ENCODE measurements at regions not wholly inside any gene's neighbourhood (a gene's known extent, or its start where the extent isn't known, plus 50 kb on each side); places are given as distances from the start of the nearest gene placed in this dataset.

DNA sequence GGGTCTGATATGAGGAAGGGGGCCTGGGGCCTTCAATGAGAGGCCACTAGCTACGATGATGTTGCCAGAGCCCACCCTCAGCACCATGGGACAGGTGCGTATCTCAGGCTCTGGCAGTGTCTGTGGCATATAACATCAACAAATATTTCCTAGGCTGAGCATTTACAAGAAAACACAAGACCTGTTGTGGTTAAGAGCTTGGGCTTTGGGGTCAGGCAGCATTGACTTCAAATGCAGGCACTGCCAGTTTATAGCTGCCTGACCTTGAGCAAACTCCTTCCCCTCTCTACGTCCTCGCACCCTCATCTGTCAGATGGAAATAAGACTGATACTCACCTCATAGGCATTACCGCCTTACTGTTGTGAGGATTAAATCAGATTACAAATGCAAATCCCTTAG is 156.0 kb downstream of the KATNAL1 start:
- WGBS, 2 donors, result 67 to 70% methylated on average over 5 of the region's 5 CpGs
- TF ChIP-seq EP300 (IDR thresholded peaks at IDR 0.05) (no peak), POLR2A (IDR thresholded peaks at IDR 0.05) (no peak)
- TF ChIP-seq, protein P1, sequence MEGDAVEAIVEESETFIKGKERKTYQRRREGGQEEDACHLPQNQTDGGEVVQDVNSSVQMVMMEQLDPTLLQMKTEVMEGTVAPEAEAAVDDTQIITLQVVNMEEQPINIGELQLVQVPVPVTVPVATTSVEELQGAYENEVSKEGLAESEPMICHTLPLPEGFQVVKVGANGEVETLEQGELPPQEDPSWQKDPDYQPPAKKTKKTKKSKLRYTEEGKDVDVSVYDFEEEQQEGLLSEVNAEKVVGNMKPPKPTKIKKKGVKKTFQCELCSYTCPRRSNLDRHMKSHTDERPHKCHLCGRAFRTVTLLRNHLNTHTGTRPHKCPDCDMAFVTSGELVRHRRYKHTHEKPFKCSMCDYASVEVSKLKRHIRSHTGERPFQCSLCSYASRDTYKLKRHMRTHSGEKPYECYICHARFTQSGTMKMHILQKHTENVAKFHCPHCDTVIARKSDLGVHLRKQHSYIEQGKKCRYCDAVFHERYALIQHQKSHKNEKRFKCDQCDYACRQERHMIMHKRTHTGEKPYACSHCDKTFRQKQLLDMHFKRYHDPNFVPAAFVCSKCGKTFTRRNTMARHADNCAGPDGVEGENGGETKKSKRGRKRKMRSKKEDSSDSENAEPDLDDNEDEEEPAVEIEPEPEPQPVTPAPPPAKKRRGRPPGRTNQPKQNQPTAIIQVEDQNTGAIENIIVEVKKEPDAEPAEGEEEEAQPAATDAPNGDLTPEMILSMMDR (IDR thresholded peaks at IDR 0.05), result no peak
- H3K4me3 ChIP-seq, result no peak overlapping the region
- DNase-seq (ENCODE audit: low spot score in 2 of 2), result no peak
- H3K9me3 ChIP-seq, result no peaks in the 10 kb centered on the region
- H3K4me1 ChIP-seq, result no peaks in the 10 kb centered on the region
- H3K27me3 ChIP-seq, result no peaks in the 10 kb centered on the region
- H3K27ac ChIP-seq, result no peak overlapping the region
- no peaks in the 10 kb centered on the region for H3K36me3 ChIP-seq

DNA sequence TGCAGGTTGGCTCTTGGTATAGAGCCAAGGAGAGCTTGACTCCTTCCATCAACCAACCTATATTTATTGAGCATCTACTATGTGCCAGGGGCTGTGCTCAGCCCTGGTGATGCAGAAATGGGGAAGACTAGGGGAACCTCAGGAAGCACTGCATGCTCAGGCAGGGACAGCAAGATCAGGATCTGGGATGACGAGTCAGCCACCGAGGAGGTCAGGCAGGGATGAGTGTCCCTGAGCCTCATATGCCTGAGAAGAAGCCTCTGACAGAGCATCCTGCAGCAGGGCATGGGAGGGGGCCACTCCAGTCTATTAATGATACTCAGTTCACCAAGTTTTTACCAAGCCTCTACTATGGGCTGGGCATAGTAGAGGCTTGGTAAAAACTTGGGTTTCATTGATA is 158.1 kb downstream of the KATNAL1 start:
- Histone ChIP-seq H3K27ac (no peak overlapping the region), H3K9me3 (peaks cover 0 to under 1% (median 0%) of the 10 kb centered on the region in 4 donors), H3K4me3 (no peak overlapping the region), H3K4me1 (no peaks in the 10 kb centered on the region), H3K27me3 (no peaks in the 10 kb centered on the region), H3K36me3 (no peaks in the 10 kb centered on the region)
- 100% methylated on average over 2 of the region's 2 CpGs for WGBS, 2 donors
- TF ChIP-seq POLR2A (IDR thresholded peaks at IDR 0.05) (no peak), EP300 (IDR thresholded peaks at IDR 0.05) (no peak)
- TF ChIP-seq, protein P1 (IDR thresholded peaks at IDR 0.05), result no peak
- no peak for DNase-seq (ENCODE audit: low spot score in 2 of 2)

DNA sequence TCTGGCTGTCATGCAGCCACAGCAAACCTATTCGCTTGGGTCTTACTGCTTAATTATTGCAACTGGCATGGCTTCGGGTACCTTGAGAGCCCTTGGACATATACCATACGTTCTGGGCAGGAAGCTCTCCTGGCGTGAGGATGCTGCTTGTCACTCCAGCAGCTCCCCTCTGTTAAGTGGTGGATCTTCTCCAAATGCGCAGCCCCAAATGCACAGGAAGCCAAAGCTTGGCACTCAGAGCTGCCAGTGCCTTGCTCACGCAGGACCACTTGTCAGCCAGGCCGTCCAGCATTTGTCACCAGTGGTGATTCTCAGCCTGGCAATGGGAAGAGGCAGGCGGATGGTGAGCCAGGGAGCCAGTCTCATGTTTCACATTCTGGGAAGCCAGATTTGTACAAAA is 158.6 kb downstream of the KATNAL1 start:
- 92 to 95% methylated on average over 8 of the region's 8 CpGs for WGBS, 2 donors
- H3K27me3 ChIP-seq, result no peaks in the 10 kb centered on the region
- DNase-seq (ENCODE audit: low spot score in 2 of 2), result no peak
- H3K4me1 ChIP-seq, result no peaks in the 10 kb centered on the region
- H3K4me3 ChIP-seq, result no peak overlapping the region
- H3K9me3 ChIP-seq, result peaks cover 0 to 4% (median 0%) of the 10 kb centered on the region in 4 donors
- no peak for TF ChIP-seq POLR2A (IDR thresholded peaks at IDR 0.05)
- H3K36me3 ChIP-seq, result no peaks in the 10 kb centered on the region
- no peak overlapping the region for H3K27ac ChIP-seq

DNA sequence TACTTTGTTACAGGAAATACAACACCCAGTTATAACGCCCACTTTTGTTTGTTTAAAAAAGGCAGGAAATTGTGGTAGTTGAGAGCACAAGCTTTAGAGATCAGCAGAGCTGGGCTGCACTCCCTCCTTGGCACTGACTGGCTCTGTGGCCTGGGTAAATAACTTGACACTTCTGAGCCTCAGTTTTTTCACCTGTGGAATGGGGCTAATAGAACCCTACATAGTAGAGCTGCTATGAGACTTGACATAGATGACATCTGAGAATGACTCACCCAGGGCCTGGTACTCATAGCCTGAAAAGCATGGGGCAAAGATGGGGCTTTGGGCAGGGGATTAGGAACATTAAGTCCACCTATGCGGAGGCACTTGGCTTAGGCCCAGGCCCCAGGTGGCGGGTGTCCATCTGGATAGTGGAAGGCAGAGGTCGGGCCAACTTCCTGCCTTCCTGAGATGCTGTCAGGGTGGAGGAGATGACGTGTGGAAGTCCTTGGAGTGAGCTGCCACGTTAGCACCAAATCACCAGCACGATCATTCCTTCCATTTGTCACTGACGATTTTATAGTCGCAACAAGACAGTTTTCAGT is 159.1 kb downstream of the KATNAL1 start:
- no peak overlapping the region for H3K27ac ChIP-seq
- H3K4me3 ChIP-seq, result no peak overlapping the region
- peaks cover 0 to 4% (median 0%) of the 10 kb centered on the region in 4 donors for H3K9me3 ChIP-seq
- H3K27me3 ChIP-seq, result no peaks in the 10 kb centered on the region
- H3K4me1 ChIP-seq, result peaks cover 0 to 3% (median 0%) of the 10 kb centered on the region in 4 donors
- DNase-seq (ENCODE audit: low spot score in 2 of 2), result no peak
- TF ChIP-seq EP300 (IDR thresholded peaks at IDR 0.05) (no peak), POLR2A (IDR thresholded peaks at IDR 0.05) (no peak)
- TF ChIP-seq, protein P1 (IDR thresholded peaks at IDR 0.05), result no peak
- WGBS, 2 donors, result 76 to 84% methylated on average over 9 of the region's 9 CpGs
- H3K36me3 ChIP-seq, result no peaks in the 10 kb centered on the region

DNA sequence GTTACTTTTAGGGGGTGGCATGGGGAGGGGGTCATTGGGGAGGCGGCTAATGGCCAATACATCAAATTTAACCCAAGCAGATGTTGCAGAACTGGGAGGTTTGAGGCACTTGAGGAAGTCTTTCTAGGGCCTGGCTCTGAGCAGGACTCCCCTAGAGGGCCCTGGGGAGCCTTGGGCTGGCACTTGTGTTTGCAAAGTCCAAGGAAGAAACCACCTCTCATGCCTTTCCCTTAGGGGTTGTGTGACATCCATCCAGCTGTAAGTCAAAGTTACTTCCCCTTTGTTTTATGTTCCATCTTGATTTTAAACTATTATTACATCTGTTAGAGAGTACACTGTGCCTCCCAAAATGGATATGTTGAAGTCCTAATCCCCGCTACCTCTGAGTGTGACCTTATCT is 159.9 kb downstream of the KATNAL1 start:
- no peak for DNase-seq (ENCODE audit: low spot score in 2 of 2)
- peaks cover 0 to 12% (median 0%) of the 10 kb centered on the region in 4 donors for H3K4me1 ChIP-seq
- H3K4me3 ChIP-seq, result no peak overlapping the region
- TF ChIP-seq, protein P1 (IDR thresholded peaks at IDR 0.05), result no peak
- TF ChIP-seq POLR2A (IDR thresholded peaks at IDR 0.05), result no peak
- no peak for TF ChIP-seq EP300 (IDR thresholded peaks at IDR 0.05)
- H3K9me3 ChIP-seq, result peaks cover 0 to 4% (median 0%) of the 10 kb centered on the region in 4 donors
- WGBS, 2 donors, result 86 to 100% methylated on average over 2 of the region's 2 CpGs
- no peaks in the 10 kb centered on the region for H3K27me3 ChIP-seq
- no peaks in the 10 kb centered on the region for H3K36me3 ChIP-seq
- H3K27ac ChIP-seq, result peak overlapping the region in 1 of 4 donors; percentile 19

Data from tibial nerve (tissue), 4 donors.